ENCODE measurements at regions not wholly inside any gene's neighbourhood (a gene's known extent, or its start where the extent isn't known, plus 50 kb on each side); places are given as distances from the start of the nearest gene placed in this dataset.

- H3K4me3 Mint-ChIP-seq = no peak overlapping the region
- no peaks in the 10 kb centered on the region for H3K4me1 Mint-ChIP-seq
- no peak for TF ChIP-seq CTCF (IDR thresholded peaks at IDR 0.05)
- ATAC-seq (no peak), DNase-seq (no peak)
- Histone ChIP-seq H3K4me1 (ENCODE audit: control insufficient read depth, insufficient read depth, low read length) (no peaks in the 10 kb centered on the region), H3K27me3 (ENCODE audit: control insufficient read depth, insufficient read depth, low read length) (no peaks in the 10 kb centered on the region), H3K27ac (ENCODE audit: low read length) (no peak overlapping the region), H3K4me3 (ENCODE audit: low read length) (no peak overlapping the region), H3K36me3 (ENCODE audit: control insufficient read depth, insufficient read depth, low read length) (no peaks in the 10 kb centered on the region), H3K9me3 (ENCODE audit: control insufficient read depth, insufficient read depth, low read length) (no peaks in the 10 kb centered on the region)
- H3K27me3 Mint-ChIP-seq (ENCODE audit: low read depth in 2 of 2) = peaks cover 0 to 16% of the 10 kb centered on the region in 2 donors
- no peak overlapping the region for H3K27ac Mint-ChIP-seq
- no peaks in the 10 kb centered on the region for H3K9me3 Mint-ChIP-seq
- H3K36me3 Mint-ChIP-seq = no peaks in the 10 kb centered on the region
- 93% methylated on average over 6 of the region's 7 CpGs for WGBS (ENCODE audit: insufficient coverage)
- intact Hi-C loops (cut with micrococcal nuclease) = no loop called here
Measured at GRCh38 chr6:14194483-14194882, 76.9 kb downstream of the CD83 start.

- H3K4me3 Mint-ChIP-seq = no peak overlapping the region
- no peak for ATAC-seq
- intact Hi-C loops (cut with micrococcal nuclease) = no loop called here
Measured at GRCh38 chr6:14194976-14195375, 77.4 kb downstream of the CD83 start.

GRCh38 chr6:14196026-14196425 is 78.5 kb downstream of the CD83 start:
- no peak overlapping the region for H3K4me3 Mint-ChIP-seq

More at GRCh38 chr6:14194976-14195375, 77.4 kb downstream of the CD83 start:
- H3K27me3 ChIP-seq (ENCODE audit: control insufficient read depth, insufficient read depth, low read length) = no peaks in the 10 kb centered on the region
- Mint-ChIP-seq H3K36me3 (no peaks in the 10 kb centered on the region), H3K4me1 (no peaks in the 10 kb centered on the region), H3K27ac (no peak overlapping the region), H3K9me3 (no peaks in the 10 kb centered on the region), H3K27me3 (ENCODE audit: low read depth in 2 of 2) (peaks cover 0 to 14% of the 10 kb centered on the region in 2 donors)
- DNase-seq = no peak
- no peaks in the 10 kb centered on the region for H3K9me3 ChIP-seq (ENCODE audit: control insufficient read depth, insufficient read depth, low read length)
- H3K27ac ChIP-seq (ENCODE audit: low read length) = no peak overlapping the region
- 100% methylated on average over 5 of the region's 5 CpGs for WGBS (ENCODE audit: insufficient coverage)
- no peaks in the 10 kb centered on the region for H3K4me1 ChIP-seq (ENCODE audit: control insufficient read depth, insufficient read depth, low read length)
- H3K36me3 ChIP-seq (ENCODE audit: control insufficient read depth, insufficient read depth, low read length) = no peaks in the 10 kb centered on the region
- TF ChIP-seq CTCF (IDR thresholded peaks at IDR 0.05) = no peak
- H3K4me3 ChIP-seq (ENCODE audit: low read length) = no peak overlapping the region

More at GRCh38 chr6:14196026-14196425, 78.5 kb downstream of the CD83 start:
- no peaks in the 10 kb centered on the region for H3K4me1 ChIP-seq (ENCODE audit: control insufficient read depth, insufficient read depth, low read length)
- no peaks in the 10 kb centered on the region for H3K36me3 Mint-ChIP-seq
- H3K36me3 ChIP-seq (ENCODE audit: control insufficient read depth, insufficient read depth, low read length) = no peaks in the 10 kb centered on the region
- no peak for ATAC-seq
- H3K27ac Mint-ChIP-seq = no peak overlapping the region
- peaks cover 0 to 14% of the 10 kb centered on the region in 2 donors for H3K27me3 Mint-ChIP-seq (ENCODE audit: low read depth in 2 of 2)
- H3K4me3 ChIP-seq (ENCODE audit: low read length) = no peak overlapping the region
- no peaks in the 10 kb centered on the region for H3K9me3 Mint-ChIP-seq
- no peaks in the 10 kb centered on the region for H3K27me3 ChIP-seq (ENCODE audit: control insufficient read depth, insufficient read depth, low read length)
- intact Hi-C loops (cut with micrococcal nuclease) = no loop called here
- no peak overlapping the region for H3K27ac ChIP-seq (ENCODE audit: low read length)
- no peak for DNase-seq
- H3K9me3 ChIP-seq (ENCODE audit: control insufficient read depth, insufficient read depth, low read length) = no peaks in the 10 kb centered on the region
- WGBS (ENCODE audit: insufficient coverage) = 93% methylated on average over 4 of the region's 4 CpGs
- H3K4me1 Mint-ChIP-seq = no peaks in the 10 kb centered on the region
- TF ChIP-seq CTCF (IDR thresholded peaks at IDR 0.05) = no peak
